ENCODE measurements at regions not wholly inside any gene's neighbourhood (a gene's known extent, or its start where the extent isn't known, plus 50 kb on each side); places are given as distances from the start of the nearest gene placed in this dataset.

GRCh38 chr20:60900618-60901017 lies 351.4 kb upstream of the CDH4 start (continued):
- no peak for TF ChIP-seq ZC3H11A (IDR thresholded peaks at IDR 0.05)

GRCh38 chr20:60901831-60902230 lies 350.2 kb upstream of the CDH4 start:
- FAIRE-seq (no peak), DNase-seq (ENCODE audit: low read depth in 1 of 2, low spot score in 1 of 2) (no peak), ATAC-seq (no peak)
- ChIA-PET CTCF (interaction anchor here (0.7 kb wide), 1 partner anchor 316 kb away, joined by 3 read pairs; no protein-coding TSS in a partner anchor), POLR2A (no interaction called here)
- Histone ChIP-seq H3K4me2 (no peak overlapping the region), H3K4me3 (no peak overlapping the region), H3K4me1 (no peaks in the 10 kb centered on the region), H3K9me3 (peaks cover 9% of the 10 kb centered on the region), H3K27ac (no peak overlapping the region)
- 30% methylated on average over 1 of the region's 1 CpG for WGBS (ENCODE audit: missing lambda C conversion rate)
- TF ChIP-seq CHD2 (IDR thresholded peaks at IDR 0.05; ENCODE audit: low read length, partially characterized antibody) (no peak), ELK1 (IDR thresholded peaks at IDR 0.05; ENCODE audit: low read depth, low read length) (no peak), BCL3 (IDR thresholded peaks at IDR 0.05) (no peak), HEYL (CRISPR knock-in tag; IDR thresholded peaks at IDR 0.05) (no peak), EP300 (IDR thresholded peaks at IDR 0.05) (no peak), KDM1A (IDR thresholded peaks at IDR 0.05; ENCODE audit: low read depth) (no peak), NPAS2 (CRISPR knock-in tag; IDR thresholded peaks at IDR 0.05; ENCODE audit: borderline replicate concordance) (no peak), HOXB13 (CRISPR knock-in tag; IDR thresholded peaks at IDR 0.05; ENCODE audit: low read depth) (no peak)

DNA sequence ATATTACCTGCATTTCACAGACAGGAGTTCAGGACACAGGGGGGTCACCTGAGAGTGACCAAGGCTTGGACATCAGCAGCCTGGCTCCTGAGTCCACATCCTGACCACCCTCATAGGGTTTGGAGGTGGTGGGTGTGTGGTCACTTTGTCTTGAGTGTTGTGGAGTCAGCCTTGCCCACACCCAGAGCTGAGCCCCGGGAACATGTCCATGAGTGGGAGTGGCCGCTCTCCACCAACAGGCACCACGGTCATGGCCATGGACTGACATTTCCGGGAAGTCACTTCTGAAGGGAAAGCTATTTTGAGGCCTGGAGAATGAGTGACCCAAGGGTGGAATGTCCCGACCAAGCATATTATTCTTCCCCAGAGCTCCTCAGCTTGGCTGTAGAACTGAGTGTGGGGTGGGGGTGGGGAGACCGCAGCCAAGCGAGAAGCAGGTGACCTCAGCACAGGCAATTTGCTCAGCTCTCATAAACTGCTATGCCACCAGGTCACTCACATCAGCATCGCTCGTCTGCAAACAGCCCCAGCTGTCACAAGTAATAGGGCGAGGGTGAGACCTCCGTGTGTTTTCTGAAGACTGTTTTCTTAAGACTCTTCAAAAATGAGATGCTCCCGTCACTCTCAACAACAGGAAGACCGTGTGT lies 348.6 kb upstream of the CDH4 start:
- no peak overlapping the region for H3K4me2 ChIP-seq
- FAIRE-seq = no peak
- no peak overlapping the region for H3K27ac ChIP-seq
- TF ChIP-seq HDAC2 (IDR thresholded peaks at IDR 0.05) = no peak
- ATAC-seq = no peak
- H3K9me3 ChIP-seq = peaks cover 9% of the 10 kb centered on the region
- no peaks in the 10 kb centered on the region for H3K4me1 ChIP-seq
- CTCF ChIA-PET = interaction anchor here (0.6 kb wide), 1 partner anchor 421 kb away, joined by 3 read pairs; no protein-coding TSS in a partner anchor
- POLR2A ChIA-PET = no interaction called here
- no peak for DNase-seq (ENCODE audit: low read depth in 1 of 2, low spot score in 1 of 2)
- H3K4me3 ChIP-seq = no peak overlapping the region
- WGBS (ENCODE audit: missing lambda C conversion rate) = 16% methylated on average over 10 of the region's 13 CpGs

DNA sequence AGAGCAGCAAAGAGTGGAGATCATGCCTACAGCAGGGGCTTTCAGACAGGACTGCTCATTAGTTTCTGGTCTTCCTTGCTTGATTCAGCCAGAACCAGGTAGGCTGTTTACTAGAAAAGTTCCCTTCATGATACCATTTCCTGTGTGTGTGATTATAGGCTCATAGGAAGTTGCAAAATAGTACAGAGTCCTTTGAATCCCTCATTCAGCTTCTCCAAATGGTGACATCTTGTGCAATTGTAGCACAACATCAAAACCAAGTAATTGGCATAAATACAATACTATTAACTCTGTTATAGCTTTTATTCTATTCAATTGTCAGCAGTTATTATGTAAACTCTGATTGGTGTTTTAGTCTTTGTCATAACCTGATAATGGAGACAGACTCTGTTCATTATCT lies 347.3 kb upstream of the CDH4 start:
- peaks cover 9% of the 10 kb centered on the region for H3K9me3 ChIP-seq
- ATAC-seq (no peak), DNase-seq (ENCODE audit: low read depth in 1 of 2, low spot score in 1 of 2) (no peak), FAIRE-seq (no peak)
- no peak overlapping the region for H3K27ac ChIP-seq
- no peak overlapping the region for H3K4me2 ChIP-seq
- H3K4me1 ChIP-seq = no peaks in the 10 kb centered on the region
- no peak overlapping the region for H3K4me3 ChIP-seq
- ChIA-PET POLR2A (no interaction called here), CTCF (interaction anchor here (0.5 kb wide), 1 partner anchor 36 kb away, joined by 3 read pairs; no protein-coding TSS in a partner anchor)
- TF ChIP-seq CHD4 (IDR thresholded peaks at IDR 0.05; ENCODE audit: borderline replicate concordance) = no peak
- TF ChIP-seq, protein P1, sequence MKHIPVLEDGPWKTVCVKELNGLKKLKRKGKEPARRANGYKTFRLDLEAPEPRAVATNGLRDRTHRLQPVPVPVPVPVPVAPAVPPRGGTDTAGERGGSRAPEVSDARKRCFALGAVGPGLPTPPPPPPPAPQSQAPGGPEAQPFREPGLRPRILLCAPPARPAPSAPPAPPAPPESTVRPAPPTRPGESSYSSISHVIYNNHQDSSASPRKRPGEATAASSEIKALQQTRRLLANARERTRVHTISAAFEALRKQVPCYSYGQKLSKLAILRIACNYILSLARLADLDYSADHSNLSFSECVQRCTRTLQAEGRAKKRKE (CRISPR knock-in tag; IDR thresholded peaks at IDR 0.05; ENCODE audit: low read depth) = no peak
- TF ChIP-seq NPAS2 (CRISPR knock-in tag; IDR thresholded peaks at IDR 0.05; ENCODE audit: borderline replicate concordance) = no peak
- no peak for TF ChIP-seq HDAC2 (IDR thresholded peaks at IDR 0.05)
- no peak for TF ChIP-seq HEYL (CRISPR knock-in tag; IDR thresholded peaks at IDR 0.05)
- TF ChIP-seq MYC (IDR thresholded peaks at IDR 0.05; ENCODE audit: borderline replicate concordance, low read length) = no peak
- TF ChIP-seq, protein P2, sequence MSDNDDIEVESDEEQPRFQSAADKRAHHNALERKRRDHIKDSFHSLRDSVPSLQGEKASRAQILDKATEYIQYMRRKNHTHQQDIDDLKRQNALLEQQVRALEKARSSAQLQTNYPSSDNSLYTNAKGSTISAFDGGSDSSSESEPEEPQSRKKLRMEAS (IDR thresholded peaks at IDR 0.05) = no peak
- no peak for TF ChIP-seq TP53 (CRISPR knock-in tag; IDR thresholded peaks at IDR 0.05)
- TF ChIP-seq GATA3 (IDR thresholded peaks at IDR 0.05; ENCODE audit: borderline replicate concordance) = no peak
- no peak for TF ChIP-seq BHLHE40 (IDR thresholded peaks at IDR 0.05; ENCODE audit: low read depth, low read length)
- no peak for TF ChIP-seq HOXB13 (CRISPR knock-in tag; IDR thresholded peaks at IDR 0.05; ENCODE audit: low read depth)
- no peak for TF ChIP-seq RNF2 (IDR thresholded peaks at IDR 0.05; ENCODE audit: borderline replicate concordance, low read depth)
- no peak for TF ChIP-seq POLR2A (IDR thresholded peaks at IDR 0.05; ENCODE audit: low read length)
- no peak for TF ChIP-seq EP300 (IDR thresholded peaks at IDR 0.05)
- TF ChIP-seq CBX8 (IDR thresholded peaks at IDR 0.05) = no peak
- no peak for TF ChIP-seq JUNB (IDR thresholded peaks at IDR 0.05)
- TF ChIP-seq JUN (IDR thresholded peaks at IDR 0.05) = no peak
- TF ChIP-seq ZC3H11A (IDR thresholded peaks at IDR 0.05) = no peak
- no peak for TF ChIP-seq CTCF (IDR thresholded peaks at IDR 0.05)
- no peak for TF ChIP-seq MAZ (IDR thresholded peaks at IDR 0.05; ENCODE audit: borderline replicate concordance, low read depth, low read length)
